OCI-LY7 (cell line): ENCODE measurements at regions not wholly inside any gene's neighbourhood (a gene's known extent, or its start where the extent isn't known, plus 50 kb on each side); places are given as distances from the start of the nearest gene placed in this dataset.

Source experiments
- EZH2phosphoT487 ChIP-seq: fragments of 200-600 bp; sonication (generic); IDR thresholded peaks from 2 replicates; pipeline ENCODE4 v1.6.1; 2018; ENCODE audit warnings: low read depth, borderline replicate concordance, mild to moderate bottlenecking, mixed run types, antibody characterized with exemption, low read length, moderate library complexity, mixed read lengths
- TF ChIP-seq, protein P1 (sequence below): fragments of 200-600 bp; sonication (generic); conservative IDR thresholded peaks from 2 replicates; pipeline ENCODE4 v1.5.1; 2014; ENCODE audit warnings: mild to moderate bottlenecking, antibody characterized with exemption, low read length, moderate library complexity, mixed read lengths

DNA sequence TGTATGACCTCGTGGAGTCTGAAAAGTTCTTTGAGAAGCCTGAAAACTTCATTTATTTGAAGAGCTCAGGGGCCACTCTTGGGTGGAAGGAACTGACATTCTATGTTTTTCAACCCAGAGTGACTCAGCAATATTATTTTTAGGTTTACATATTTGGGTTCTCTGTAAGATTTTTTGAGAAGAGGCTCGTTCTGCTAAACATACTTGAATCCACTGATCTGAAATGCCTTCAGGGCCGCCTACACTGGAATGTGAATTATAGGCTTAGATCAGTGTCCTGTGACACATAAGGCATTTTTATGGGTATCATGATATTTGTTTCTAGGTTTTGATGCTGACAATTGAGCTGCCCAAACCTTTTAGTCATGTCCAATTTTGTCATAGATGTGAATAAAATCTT lies 86.2 kb downstream of the PSAT1 start:
- TF ChIP-seq, protein P1, sequence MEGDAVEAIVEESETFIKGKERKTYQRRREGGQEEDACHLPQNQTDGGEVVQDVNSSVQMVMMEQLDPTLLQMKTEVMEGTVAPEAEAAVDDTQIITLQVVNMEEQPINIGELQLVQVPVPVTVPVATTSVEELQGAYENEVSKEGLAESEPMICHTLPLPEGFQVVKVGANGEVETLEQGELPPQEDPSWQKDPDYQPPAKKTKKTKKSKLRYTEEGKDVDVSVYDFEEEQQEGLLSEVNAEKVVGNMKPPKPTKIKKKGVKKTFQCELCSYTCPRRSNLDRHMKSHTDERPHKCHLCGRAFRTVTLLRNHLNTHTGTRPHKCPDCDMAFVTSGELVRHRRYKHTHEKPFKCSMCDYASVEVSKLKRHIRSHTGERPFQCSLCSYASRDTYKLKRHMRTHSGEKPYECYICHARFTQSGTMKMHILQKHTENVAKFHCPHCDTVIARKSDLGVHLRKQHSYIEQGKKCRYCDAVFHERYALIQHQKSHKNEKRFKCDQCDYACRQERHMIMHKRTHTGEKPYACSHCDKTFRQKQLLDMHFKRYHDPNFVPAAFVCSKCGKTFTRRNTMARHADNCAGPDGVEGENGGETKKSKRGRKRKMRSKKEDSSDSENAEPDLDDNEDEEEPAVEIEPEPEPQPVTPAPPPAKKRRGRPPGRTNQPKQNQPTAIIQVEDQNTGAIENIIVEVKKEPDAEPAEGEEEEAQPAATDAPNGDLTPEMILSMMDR: no peak
- TF ChIP-seq EZH2phosphoT487: no peak
